ENCODE measurements at regions not wholly inside any gene's neighbourhood (a gene's known extent, or its start where the extent isn't known, plus 50 kb on each side); places are given as distances from the start of the nearest gene placed in this dataset.

- Histone ChIP-seq H3K9me3 (no peaks in the 10 kb centered on the region), H3K27me3 (ENCODE audit: low read depth) (peaks cover 7% of the 10 kb centered on the region), H3K4me3 (no peak overlapping the region), H3K36me3 (no peaks in the 10 kb centered on the region), H3K27ac (no peak overlapping the region), H3K4me1 (no peaks in the 10 kb centered on the region)
- intact Hi-C loops (cut with DNase I), result no loop called here
- ATAC-seq, result no peak
- TF ChIP-seq CTCF (IDR thresholded peaks at IDR 0.05), result no peak
- DNase-seq, result no peak
These were observed 71.1 kb downstream of the TMEM114 start for GRCh38 chr16:8519179-8519578.

GRCh38 chr16:8517280-8517679 is 73.0 kb downstream of the TMEM114 start:
- Histone ChIP-seq H3K27ac (no peak overlapping the region), H3K27me3 (ENCODE audit: low read depth) (peaks cover 7% of the 10 kb centered on the region), H3K4me3 (no peak overlapping the region), H3K4me1 (no peaks in the 10 kb centered on the region), H3K9me3 (no peaks in the 10 kb centered on the region), H3K36me3 (no peaks in the 10 kb centered on the region)
- no peak for ATAC-seq
- no peak for DNase-seq
- intact Hi-C loops (cut with DNase I), result no loop called here
- TF ChIP-seq CTCF (IDR thresholded peaks at IDR 0.05), result no peak

GRCh38 chr16:8516471-8516870 is 73.8 kb downstream of the TMEM114 start:
- ATAC-seq, result no peak
- intact Hi-C loops (cut with DNase I), result no loop called here
- Histone ChIP-seq H3K4me3 (no peak overlapping the region), H3K9me3 (no peaks in the 10 kb centered on the region), H3K27me3 (ENCODE audit: low read depth) (peaks cover 7% of the 10 kb centered on the region), H3K36me3 (no peaks in the 10 kb centered on the region), H3K27ac (no peak overlapping the region), H3K4me1 (no peaks in the 10 kb centered on the region)
- DNase-seq, result no peak
- TF ChIP-seq CTCF (IDR thresholded peaks at IDR 0.05), result no peak

- DNase-seq (no peak), ATAC-seq (no peak)
- intact Hi-C loops (cut with DNase I), result no loop called here
- no peaks in the 10 kb centered on the region for H3K27me3 ChIP-seq (ENCODE audit: low read depth)
- no peak for TF ChIP-seq CTCF (IDR thresholded peaks at IDR 0.05)
- no peaks in the 10 kb centered on the region for H3K4me1 ChIP-seq
- no peak overlapping the region for H3K4me3 ChIP-seq
- H3K27ac ChIP-seq, result no peak overlapping the region
- H3K9me3 ChIP-seq, result no peaks in the 10 kb centered on the region
- no peaks in the 10 kb centered on the region for H3K36me3 ChIP-seq
These were observed 77.2 kb downstream of the TMEM114 start for GRCh38 chr16:8512941-8513624.

GRCh38 chr16:8511464-8511863 is 78.8 kb downstream of the TMEM114 start:
- intact Hi-C loops (cut with DNase I), result no loop called here
- H3K27me3 ChIP-seq (ENCODE audit: low read depth), result no peaks in the 10 kb centered on the region
- H3K4me3 ChIP-seq, result no peak overlapping the region
- H3K27ac ChIP-seq, result no peak overlapping the region
- TF ChIP-seq CTCF (IDR thresholded peaks at IDR 0.05), result no peak
- H3K9me3 ChIP-seq, result no peaks in the 10 kb centered on the region
- H3K36me3 ChIP-seq, result no peaks in the 10 kb centered on the region
- H3K4me1 ChIP-seq, result no peaks in the 10 kb centered on the region
- DNase-seq, result no peak
- no peak for ATAC-seq
